ENCODE measurements at regions not wholly inside any gene's neighbourhood (a gene's known extent, or its start where the extent isn't known, plus 50 kb on each side); places are given as distances from the start of the nearest gene placed in this dataset.

- H3K36me3 ChIP-seq (replicated peaks in 1 of 2; ENCODE audit: control insufficient read depth in 1 of 2, insufficient read depth in 2 of 2, low read length in 1 of 2) = no peaks in the 10 kb centered on the region
- no peaks in the 10 kb centered on the region for H3K4me1 ChIP-seq (ENCODE audit: control insufficient read depth in 1 of 2, insufficient read depth in 2 of 2, low read depth in 1 of 2, low read length in 1 of 2)
- no peaks in the 10 kb centered on the region for H3K9me3 ChIP-seq
- DNase-seq = no peak
- no peak overlapping the region for H3K4me3 ChIP-seq (ENCODE audit: low read depth in 2 of 2, low read length in 1 of 2)
- H3K79me2 ChIP-seq (ENCODE audit: insufficient read depth) = no peaks in the 10 kb centered on the region
- H3K9ac ChIP-seq = no peak overlapping the region
- H3K27ac ChIP-seq (ENCODE audit: low read depth in 2 of 2, low read length in 1 of 2) = no peak overlapping the region
- ChIA-PET CTCF (interaction anchor here (1.0 kb wide), 1 partner anchor 9 kb away, joined by 4 read pairs; no protein-coding TSS in a partner anchor), POLR2A (no interaction called here)
- H2AFZ ChIP-seq (ENCODE audit: low read depth) = no peak overlapping the region
- H4K20me1 ChIP-seq (ENCODE audit: insufficient read depth) = no peaks in the 10 kb centered on the region
- no peak for TF ChIP-seq TEAD4 (IDR thresholded peaks at IDR 0.05; ENCODE audit: borderline replicate concordance, insufficient read depth)
- no peak for TF ChIP-seq RCOR1 (IDR thresholded peaks at IDR 0.05; ENCODE audit: low read length)
- no peak for TF ChIP-seq NFIC (IDR thresholded peaks at IDR 0.05; ENCODE audit: borderline replicate concordance)
- TF ChIP-seq JUND (IDR thresholded peaks at IDR 0.05) = no peak
- TF ChIP-seq ELF1 (IDR thresholded peaks at IDR 0.05) = no peak
- TF ChIP-seq CHD2 (IDR thresholded peaks at IDR 0.05; ENCODE audit: low read length, partially characterized antibody) = no peak
- TF ChIP-seq ZBTB33 (IDR thresholded peaks at IDR 0.05; ENCODE audit: borderline replicate concordance, low read depth) = no peak
- no peak for TF ChIP-seq SIN3A (IDR thresholded peaks at IDR 0.05; ENCODE audit: borderline replicate concordance, low read depth, low read length)
- no peak for TF ChIP-seq MXI1 (IDR thresholded peaks at IDR 0.05; ENCODE audit: low read depth, low read length)
- no peak for TF ChIP-seq POLR2AphosphoS5 (IDR thresholded peaks at IDR 0.05; ENCODE audit: low read depth, low read length)
- TF ChIP-seq USF1 (IDR thresholded peaks at IDR 0.05; ENCODE audit: borderline replicate concordance, low read depth) = no peak
- no peak for TF ChIP-seq YY1 (IDR thresholded peaks at IDR 0.05; ENCODE audit: low read depth)
- no peak for TF ChIP-seq REST (IDR thresholded peaks at IDR 0.05; ENCODE audit: low read depth, low read length)
- TF ChIP-seq MAX (IDR thresholded peaks at IDR 0.05; ENCODE audit: low read depth) = no peak
- TF ChIP-seq RXRA (IDR thresholded peaks at IDR 0.05; ENCODE audit: borderline replicate concordance, low read depth) = no peak
- H3K27me3 ChIP-seq (ENCODE audit: insufficient read depth) = no peaks in the 10 kb centered on the region
- H3K9me2 ChIP-seq = 0 out of 2 replicates have a peak, but pooled peaks cover 3% of the 10 kb centered on the region
- H3K4me2 ChIP-seq = no peak overlapping the region
- WGBS (ENCODE audit: low lambda C conversion rate) = 51% methylated on average over 4 of the region's 4 CpGs
- no peaks in the 10 kb centered on the region for H3F3A ChIP-seq (replicated peaks; ENCODE audit: insufficient read depth)
These were observed 144.6 kb upstream of the SMARCAD1 start for GRCh38 chr4:94063084-94063483.

Data from SK-N-SH (cell line).